K562 (cell line): ENCODE measurements at regions not wholly inside any gene's neighbourhood (a gene's known extent, or its start where the extent isn't known, plus 50 kb on each side); places are given as distances from the start of the nearest gene placed in this dataset.

ENCODE experiments used
- ATAC-seq: fragments of 200-7000 bp; cut with Tn5 transposase; 3 replicates; pipeline ENCODE4 v1.9.1; 2020; ENCODE audit warnings: moderate library complexity
- BruUV-seq: library from RNA; stranded (reverse); fragments of 400-500 nt; replicated peaks from 2 replicates; lab custom pipeline; 2021; lab: Mats Ljungman, UMichigan
- CTCF ChIA-PET: fragments of 300-600 bp; formaldehyde crosslinking; extraction: SDS; loops from one replicate; lab custom pipeline; 2021; ENCODE audit warnings: low intra/inter-chr PET ratio; lab: Yijun Ruan, JAX
- POLR2A ChIA-PET: fragments of 300-600, 350-650 bp; sonication (Branson Sonifier 250); formaldehyde crosslinking; extraction: SDS; loops from one replicate; lab custom pipeline; 2021; ENCODE audit warnings: antibody characterized with exemption, inconsistent platforms; lab: Yijun Ruan, JAX
- DNase-seq, 4 experiments: peaks; one replicate each; pipeline versions ENCODE4 v3.0.0 to v3.0.0-alpha.2; 2011 to 2018; ENCODE audit warnings: low spot score in 3 of 4, mixed read lengths in 3 of 4; ENCODE audit errors: extremely low read depth in 1 of 4
- FAIRE-seq: peaks from 2 replicates; lab custom pipeline; 2011; peaks lifted over from hg19 to GRCh38; lab: Jason Lieb, UNC
- H2AFZ ChIP-seq: 2 replicates; pipeline ENCODE4 v1.6.0; 2011; ENCODE audit warnings: low read depth, low read length, control low read depth, inconsistent platforms
- H3K27ac ChIP-seq: fragments of 200-600 bp; 3 replicates; pipeline ENCODE4 v1.8.0; 2011; ENCODE audit warnings: low read depth, mild to moderate bottlenecking, control low read depth, inconsistent platforms, low read length, moderate library complexity, mixed read lengths; ENCODE audit errors: extremely low read depth
- H3K27me3 ChIP-seq, 2 experiments: fragments of 300-600 bp in 1 of 2; 2 replicates in 1 of 2; 3 replicates in 1 of 2; pipeline versions ENCODE4 v1.6.0 to v1.8.0; 2011; ENCODE audit warnings: inconsistent platforms in 2 of 2, low read length in 2 of 2, mild to moderate bottlenecking in 1 of 2, mixed read lengths in 1 of 2, moderate library complexity in 1 of 2; ENCODE audit not compliant: control insufficient read depth in 2 of 2, insufficient read depth in 2 of 2
- H3K36me3 ChIP-seq: fragments of 300-600 bp; 3 replicates; pipeline ENCODE4 v1.8.0; 2011; ENCODE audit warnings: mild to moderate bottlenecking, low read length, inconsistent platforms; ENCODE audit not compliant: control insufficient read depth, insufficient read depth
- H3K4me1 ChIP-seq, 2 experiments: fragments of 200-600 bp in 1 of 2; replicated peaks in 1 of 2; 2 replicates in 1 of 2; 3 replicates in 1 of 2; pipeline versions ENCODE4 v1.5.1 to v1.8.0; 2011; ENCODE audit warnings: inconsistent platforms in 2 of 2, low read length in 2 of 2, mild to moderate bottlenecking in 1 of 2, mixed read lengths in 1 of 2, moderate library complexity in 1 of 2; ENCODE audit not compliant: control insufficient read depth in 2 of 2, insufficient read depth in 2 of 2
- H3K4me2 ChIP-seq: 2 replicates; pipeline ENCODE4 v1.6.1; 2011; ENCODE audit warnings: low read length, control low read depth, inconsistent platforms, mixed read lengths; ENCODE audit not compliant: insufficient read depth
- H3K4me3 ChIP-seq: fragments of 200-600 bp; sonication (generic), shearing (Covaris generic); 2 replicates; pipeline ENCODE4 v1.5.1; 2016; ENCODE audit warnings: control low read depth, inconsistent platforms
- H3K79me2 ChIP-seq: fragments of 200-600 bp; 3 replicates; pipeline ENCODE4 v1.8.0; 2011; ENCODE audit warnings: low read length, inconsistent platforms; ENCODE audit not compliant: control insufficient read depth, insufficient read depth
- H3K9ac ChIP-seq, 2 experiments: 2 replicates each; pipeline versions ENCODE4 v1.6.0 to v1.6.1; 2011; ENCODE audit warnings: low read depth in 2 of 2, low read length in 2 of 2, control low read depth in 1 of 2, inconsistent platforms in 1 of 2, mild to moderate bottlenecking in 1 of 2, mixed read lengths in 1 of 2; ENCODE audit not compliant: insufficient read depth in 1 of 2
- H3K9me1 ChIP-seq: one replicate; pipeline ENCODE4 v1.6.0; 2011; ENCODE audit warnings: inconsistent platforms, mild to moderate bottlenecking, low read length, moderate library complexity; ENCODE audit not compliant: control insufficient read depth, insufficient read depth
- H3K9me3 ChIP-seq: replicated peaks from 2 replicates; pipeline ENCODE4 v1.5.1; 2011; ENCODE audit warnings: low read depth, low read length, inconsistent platforms; ENCODE audit not compliant: control insufficient read depth, insufficient read depth
- H4K20me1 ChIP-seq: replicated peaks from 2 replicates; pipeline ENCODE4 v1.6.1; 2011; ENCODE audit warnings: low read length, inconsistent platforms, mixed read lengths; ENCODE audit not compliant: control insufficient read depth, insufficient read depth
- CTBP1 ChIP-seq: fragments of 450-650 bp; IDR thresholded peaks from 2 replicates; pipeline ENCODE4 v1.6.1; 2016; ENCODE audit warnings: borderline replicate concordance
- GMEB1 ChIP-seq: fragments of 250-450 bp; sonication (Bioruptor Pico); IDR thresholded peaks from 2 replicates; pipeline ENCODE4 v1.4.0; 2020; ENCODE audit warnings: mild to moderate bottlenecking
- PCBP1 ChIP-seq: fragments of 200-400 bp; formaldehyde crosslinking; IDR thresholded peaks from 2 replicates; pipeline ENCODE4 v1.6.1; 2018; ENCODE audit warnings: mild to moderate bottlenecking, low read depth, low read length; ENCODE audit not compliant: poor library complexity, severe bottlenecking
- POLR2H ChIP-seq: IDR thresholded peaks from 2 replicates; pipeline ENCODE4 v1.6.1; 2016; ENCODE audit warnings: missing genetic modification characterization, low read depth, mild to moderate bottlenecking, control low read depth, missing compliant biosample characterization, moderate library complexity
- RBFOX2 ChIP-seq: fragments of 200-400 bp; formaldehyde crosslinking; IDR thresholded peaks from 2 replicates; pipeline ENCODE4 v1.6.1; 2017; ENCODE audit warnings: low read depth, mild to moderate bottlenecking, low read length, moderate library complexity
- ZBTB12 ChIP-seq: fragments of 250-450 bp; sonication (Bioruptor Pico); IDR thresholded peaks from 2 replicates; pipeline ENCODE4 v1.4.0; 2020
- ZNF444 ChIP-seq: fragments of 250-450 bp; sonication (Bioruptor Pico); IDR thresholded peaks from 2 replicates; pipeline ENCODE4 v1.4.0; 2020; ENCODE audit warnings: mild to moderate bottlenecking, moderate library complexity
- ZNF507 ChIP-seq: conservative IDR thresholded peaks from 2 replicates; pipeline ENCODE4 v1.6.1; 2017; ENCODE audit warnings: missing genetic modification characterization, missing compliant biosample characterization
- whole genome bisulfite sequencing: fragments of 100-300 bp; shearing (Covaris generic); methylation state at CpG from one replicate; pipeline ENCODE4 v1.1.6; 2016; ENCODE audit warnings: low coverage, mixed read lengths; ENCODE audit not compliant: insufficient coverage; ENCODE audit errors: missing lambda C conversion rate; 5-methylcytosine and 5-hydroxymethylcytosine counted together
- in situ Hi-C: fragments of 300-500 bp; cut with MboI; formaldehyde crosslinking; loops from 4 replicates; pipeline ENCODE4 v1.15.0; 2018; ENCODE audit warnings: inconsistent platforms, mixed read lengths
- intact Hi-C: fragments of 100-400 bp; cut with micrococcal nuclease; formaldehyde crosslinking; loops from 2 replicates; pipeline ENCODE4 v1.14.2; 2022
- TF ChIP-seq, protein P1 (sequence below): fragments of 450-650 bp; IDR thresholded peaks from 2 replicates; pipeline ENCODE4 v1.6.1; 2016; ENCODE audit warnings: low read depth

- Histone ChIP-seq H2AFZ (no peak overlapping the region), H3K9me1 (no peaks in the 10 kb centered on the region), H3K4me1 (no peaks in the 10 kb centered on the region), H3K9me3 (peaks cover 2% of the 10 kb centered on the region; the same call in 1 of the 2 replicates), H3K36me3 (no peaks in the 10 kb centered on the region), H3K27me3 (no peaks in the 10 kb centered on the region), H3K79me2 (no peaks in the 10 kb centered on the region), H3K27ac (no peak overlapping the region), H3K4me3 (no peak overlapping the region), H3K4me2 (no peak overlapping the region), H4K20me1 (no peaks in the 10 kb centered on the region), H3K9ac (no peak overlapping the region)
- no peak for DNase-seq
- intact Hi-C loops (no loop called here), in situ Hi-C loops (no loop called here)
- no TSS peak for BruUV-seq
- FAIRE-seq = no peak
- ChIA-PET CTCF (no interaction called here), POLR2A (no interaction called here)
- no peak for ATAC-seq
- 0% methylated on average over 1 of the region's 1 CpG for WGBS
- no peak for TF ChIP-seq ZBTB12 (CRISPR knock-in tag)
- no peak for TF ChIP-seq ZNF444
- TF ChIP-seq POLR2H = no peak
- TF ChIP-seq, protein P1, sequence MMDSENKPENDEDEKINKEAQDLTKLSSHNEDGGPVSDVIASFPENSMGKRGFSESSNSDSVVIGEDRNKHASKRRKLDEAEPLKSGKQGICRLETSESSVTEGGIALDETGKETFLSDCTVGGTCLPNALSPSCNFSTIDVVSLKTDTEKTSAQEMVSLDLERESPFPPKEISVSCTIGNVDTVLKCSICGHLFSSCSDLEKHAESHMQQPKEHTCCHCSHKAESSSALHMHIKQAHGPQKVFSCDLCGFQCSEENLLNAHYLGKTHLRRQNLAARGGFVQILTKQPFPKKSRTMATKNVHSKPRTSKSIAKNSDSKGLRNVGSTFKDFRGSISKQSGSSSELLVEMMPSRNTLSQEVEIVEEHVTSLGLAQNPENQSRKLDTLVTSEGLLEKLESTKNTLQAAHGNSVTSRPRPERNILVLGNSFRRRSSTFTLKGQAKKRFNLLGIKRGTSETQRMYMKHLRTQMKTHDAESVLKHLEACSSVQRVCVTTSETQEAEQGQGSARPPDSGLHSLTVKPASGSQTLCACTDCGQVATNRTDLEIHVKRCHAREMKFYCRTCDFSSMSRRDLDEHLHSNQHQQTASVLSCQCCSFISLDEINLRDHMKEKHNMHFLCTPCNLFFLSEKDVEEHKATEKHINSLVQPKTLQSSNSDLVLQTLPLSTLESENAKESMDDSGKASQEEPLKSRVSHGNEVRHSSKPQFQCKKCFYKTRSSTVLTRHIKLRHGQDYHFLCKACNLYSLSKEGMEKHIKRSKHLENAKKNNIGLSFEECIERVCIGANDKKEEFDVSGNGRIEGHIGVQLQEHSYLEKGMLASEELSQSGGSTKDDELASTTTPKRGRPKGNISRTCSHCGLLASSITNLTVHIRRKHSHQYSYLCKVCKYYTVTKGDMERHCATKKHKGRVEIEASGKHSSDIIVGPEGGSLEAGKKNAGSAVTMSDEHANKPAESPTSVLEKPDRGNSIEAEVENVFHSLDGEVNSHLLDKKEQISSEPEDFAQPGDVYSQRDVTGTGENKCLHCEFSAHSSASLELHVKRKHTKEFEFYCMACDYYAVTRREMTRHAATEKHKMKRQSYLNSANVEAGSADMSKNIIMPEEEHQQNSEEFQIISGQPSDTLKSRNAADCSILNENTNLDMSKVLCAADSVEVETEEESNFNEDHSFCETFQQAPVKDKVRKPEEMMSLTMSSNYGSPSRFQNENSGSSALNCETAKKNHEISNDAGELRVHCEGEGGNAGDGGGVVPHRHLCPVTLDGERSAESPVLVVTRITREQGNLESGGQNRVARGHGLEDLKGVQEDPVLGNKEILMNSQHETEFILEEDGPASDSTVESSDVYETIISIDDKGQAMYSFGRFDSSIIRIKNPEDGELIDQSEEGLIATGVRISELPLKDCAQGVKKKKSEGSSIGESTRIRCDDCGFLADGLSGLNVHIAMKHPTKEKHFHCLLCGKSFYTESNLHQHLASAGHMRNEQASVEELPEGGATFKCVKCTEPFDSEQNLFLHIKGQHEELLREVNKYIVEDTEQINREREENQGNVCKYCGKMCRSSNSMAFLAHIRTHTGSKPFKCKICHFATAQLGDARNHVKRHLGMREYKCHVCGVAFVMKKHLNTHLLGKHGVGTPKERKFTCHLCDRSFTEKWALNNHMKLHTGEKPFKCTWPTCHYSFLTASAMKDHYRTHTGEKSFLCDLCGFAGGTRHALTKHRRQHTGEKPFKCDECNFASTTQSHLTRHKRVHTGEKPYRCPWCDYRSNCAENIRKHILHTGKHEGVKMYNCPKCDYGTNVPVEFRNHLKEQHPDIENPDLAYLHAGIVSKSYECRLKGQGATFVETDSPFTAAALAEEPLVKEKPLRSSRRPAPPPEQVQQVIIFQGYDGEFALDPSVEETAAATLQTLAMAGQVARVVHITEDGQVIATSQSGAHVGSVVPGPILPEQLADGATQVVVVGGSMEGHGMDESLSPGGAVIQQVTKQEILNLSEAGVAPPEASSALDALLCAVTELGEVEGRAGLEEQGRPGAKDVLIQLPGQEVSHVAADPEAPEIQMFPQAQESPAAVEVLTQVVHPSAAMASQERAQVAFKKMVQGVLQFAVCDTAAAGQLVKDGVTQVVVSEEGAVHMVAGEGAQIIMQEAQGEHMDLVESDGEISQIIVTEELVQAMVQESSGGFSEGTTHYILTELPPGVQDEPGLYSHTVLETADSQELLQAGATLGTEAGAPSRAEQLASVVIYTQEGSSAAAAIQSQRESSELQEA = no peak
- no peak for TF ChIP-seq GMEB1 (CRISPR knock-in tag)
- no peak for TF ChIP-seq CTBP1
- TF ChIP-seq PCBP1 = no peak
- no peak for TF ChIP-seq RBFOX2
- TF ChIP-seq ZNF507 = no peak
Measured at GRCh38 chr12:74775276-74775675, 237.6 kb downstream of the ATXN7L3B start.
